Fibroblast of lung (primary cell): ENCODE measurements at regions not wholly inside any gene's neighbourhood (a gene's known extent, or its start where the extent isn't known, plus 50 kb on each side); places are given as distances from the start of the nearest gene placed in this dataset.

Source experiments
- DNase-seq, 2 donors: peaks; one replicate each; pipeline versions ENCODE4 v3.0.0 to v3.0.0-alpha.2; 2010; ENCODE audit warnings: low read depth in 2 of 2
- H2AFZ ChIP-seq: 2 replicates; pipeline ENCODE4 v1.5.1; 2012; ENCODE audit warnings: low read length, control low read depth, inconsistent platforms
- H3K27ac ChIP-seq: 2 replicates; pipeline ENCODE4 v1.5.1; 2011; ENCODE audit warnings: low read length, control low read depth; ENCODE audit not compliant: insufficient read depth
- H3K27me3 ChIP-seq: 2 replicates; pipeline ENCODE4 v1.5.1; 2011; ENCODE audit warnings: mild to moderate bottlenecking, low read length; ENCODE audit not compliant: control insufficient read depth, insufficient read depth
- H3K36me3 ChIP-seq: 2 replicates; pipeline ENCODE4 v1.5.1; 2011; ENCODE audit warnings: low read length; ENCODE audit not compliant: control insufficient read depth, insufficient read depth
- H3K4me1 ChIP-seq: 2 replicates; pipeline ENCODE4 v1.5.1; 2011; ENCODE audit warnings: low read length; ENCODE audit not compliant: control insufficient read depth, insufficient read depth; ENCODE audit errors: extremely low read depth
- H3K4me2 ChIP-seq: 2 replicates; pipeline ENCODE4 v1.5.1; 2011; ENCODE audit warnings: low read length, control low read depth; ENCODE audit not compliant: insufficient read depth; ENCODE audit errors: extremely low read depth
- H3K4me3 ChIP-seq, 4 experiments: fragments of 200-600 bp in 1 of 4; sonication (generic) in 1 of 4; replicated peaks in 1 of 4; 2 replicates each; pipeline ENCODE4 v1.5.1; 2011 to 2016; ENCODE audit warnings: low read length in 4 of 4, low read depth in 3 of 4, mild to moderate bottlenecking in 3 of 4, control low read depth in 2 of 4, inconsistent platforms in 1 of 4, mixed read lengths in 1 of 4; ENCODE audit not compliant: insufficient read depth in 1 of 4; ENCODE audit errors: control extremely low read depth in 1 of 4
- H3K79me2 ChIP-seq: 2 replicates; pipeline ENCODE4 v1.5.1; 2012; ENCODE audit warnings: mild to moderate bottlenecking, low read length, inconsistent platforms; ENCODE audit not compliant: control insufficient read depth, insufficient read depth
- H3K9ac ChIP-seq: 2 replicates; pipeline ENCODE4 v1.5.1; 2011; ENCODE audit warnings: mild to moderate bottlenecking, low read length, control low read depth; ENCODE audit not compliant: insufficient read depth
- H3K9me3 ChIP-seq: 2 replicates; pipeline ENCODE4 v1.5.1; 2012; ENCODE audit warnings: low read depth, low read length; ENCODE audit not compliant: control insufficient read depth, insufficient read depth
- H4K20me1 ChIP-seq: 2 replicates; pipeline ENCODE4 v1.5.1; 2011; ENCODE audit warnings: low read length; ENCODE audit not compliant: control insufficient read depth, insufficient read depth; ENCODE audit errors: extremely low read depth
- CTCF ChIP-seq, 2 donors: IDR thresholded peaks in 1 of 2; conservative IDR thresholded peaks in 1 of 2; 1 replicate in 1 of 2; 2 replicates in 1 of 2; pipeline ENCODE4 v1.5.1; 2011 to 2012; ENCODE audit warnings: low read length in 2 of 2, control low read depth in 1 of 2, inconsistent platforms in 1 of 2, low read depth in 1 of 2, mild to moderate bottlenecking in 1 of 2
- EZH2 ChIP-seq: IDR thresholded peaks from 2 replicates; pipeline ENCODE4 v1.5.1; 2012; ENCODE audit warnings: low read length, control low read depth, mild to moderate bottlenecking; ENCODE audit errors: missing control alignments

DNA sequence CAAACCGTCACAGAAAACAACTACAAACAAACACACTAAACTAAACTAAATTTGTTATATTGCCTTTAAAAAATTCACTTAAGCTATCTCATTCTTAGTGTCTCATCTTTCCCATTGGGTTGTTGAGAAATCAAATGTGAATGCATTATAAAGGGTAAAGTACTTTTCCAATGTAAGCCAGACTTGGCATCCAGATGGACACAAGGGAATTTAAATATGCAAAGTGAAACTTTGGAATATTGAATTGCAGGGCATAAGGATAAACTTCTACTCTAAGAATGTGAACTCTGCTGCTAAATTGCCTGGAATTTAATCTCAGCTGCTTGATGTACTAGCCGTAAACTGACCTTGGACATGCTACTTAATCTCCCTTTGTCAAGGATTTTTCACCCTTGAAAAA is 1554.6 kb downstream of the CDH8 start:
- Histone ChIP-seq H4K20me1 (no peaks in the 10 kb centered on the region), H3K36me3 (no peaks in the 10 kb centered on the region), H3K27ac (no peak overlapping the region), H3K27me3 (no peaks in the 10 kb centered on the region), H2AFZ (no peak overlapping the region), H3K4me1 (no peaks in the 10 kb centered on the region), H3K9ac (no peak overlapping the region), H3K4me2 (no peak overlapping the region), H3K4me3 (no peak overlapping the region), H3K9me3 (no peaks in the 10 kb centered on the region), H3K79me2 (no peaks in the 10 kb centered on the region)
- no peak for TF ChIP-seq CTCF (conservative IDR thresholded peaks at IDR 0.05 in 1 of 2, IDR thresholded peaks at IDR 0.05 in 1 of 2; ENCODE audit: low read depth in 1 of 2, low read length in 2 of 2)
- no peak for TF ChIP-seq EZH2
- no peak for DNase-seq

DNA sequence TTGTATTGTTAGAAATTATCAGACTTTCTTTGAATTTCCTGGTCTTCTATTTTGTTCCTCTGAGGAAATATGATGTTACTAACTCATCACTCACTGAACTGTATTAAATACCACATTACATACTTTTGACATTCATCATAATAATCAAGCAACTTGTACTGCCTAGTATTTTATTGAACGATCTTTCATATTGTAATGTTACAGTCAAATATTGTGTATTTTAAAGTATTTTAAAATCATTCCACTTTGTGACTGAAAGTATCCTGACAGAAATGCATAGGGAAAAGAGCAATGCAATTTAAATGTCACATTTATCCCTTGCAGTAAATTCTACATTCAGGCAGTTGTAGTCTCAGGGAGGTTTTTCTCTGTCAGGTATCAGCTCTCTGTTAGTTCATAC is 1557.4 kb downstream of the CDH8 start:
- TF ChIP-seq CTCF (conservative IDR thresholded peaks at IDR 0.05 in 1 of 2, IDR thresholded peaks at IDR 0.05 in 1 of 2; ENCODE audit: low read depth in 1 of 2, low read length in 2 of 2) (no peak), EZH2 (no peak)
- Histone ChIP-seq H4K20me1 (no peaks in the 10 kb centered on the region), H3K36me3 (no peaks in the 10 kb centered on the region), H3K4me3 (no peak overlapping the region), H3K9ac (no peak overlapping the region), H3K4me2 (no peak overlapping the region), H3K79me2 (no peaks in the 10 kb centered on the region), H3K27ac (no peak overlapping the region), H3K27me3 (no peaks in the 10 kb centered on the region), H3K9me3 (no peaks in the 10 kb centered on the region), H3K4me1 (no peaks in the 10 kb centered on the region), H2AFZ (no peak overlapping the region)
- no peak for DNase-seq

DNA sequence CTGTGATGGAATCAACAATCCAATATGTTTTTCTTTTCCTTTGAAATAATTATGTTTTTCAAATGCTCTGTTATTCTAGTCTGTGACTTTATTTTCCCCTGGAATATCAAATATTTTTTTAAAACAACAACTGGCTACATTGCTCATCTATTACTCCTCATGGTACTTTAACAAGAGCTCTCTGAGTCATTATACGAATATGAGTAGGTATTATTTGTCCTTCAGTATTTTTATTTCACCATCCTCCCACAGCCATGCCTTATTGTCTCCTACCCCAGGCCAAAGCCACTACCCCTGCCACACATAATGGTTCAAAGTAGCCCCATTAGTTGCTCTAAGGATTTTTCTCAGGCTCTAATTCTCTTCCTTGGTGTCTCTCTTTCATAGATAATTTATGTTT is 1572.3 kb downstream of the CDH8 start:
- no peak for TF ChIP-seq CTCF (conservative IDR thresholded peaks at IDR 0.05 in 1 of 2, IDR thresholded peaks at IDR 0.05 in 1 of 2; ENCODE audit: low read depth in 1 of 2, low read length in 2 of 2)
- no peak for TF ChIP-seq EZH2
- H3K4me1 ChIP-seq: no peaks in the 10 kb centered on the region
- no peaks in the 10 kb centered on the region for H3K27me3 ChIP-seq
- H3K36me3 ChIP-seq: no peaks in the 10 kb centered on the region
- no peak overlapping the region for H3K4me2 ChIP-seq
- no peak for DNase-seq
- H3K79me2 ChIP-seq: no peaks in the 10 kb centered on the region
- no peak overlapping the region for H3K27ac ChIP-seq
- no peak overlapping the region for H2AFZ ChIP-seq
- no peaks in the 10 kb centered on the region for H4K20me1 ChIP-seq
- H3K9me3 ChIP-seq: no peaks in the 10 kb centered on the region
- no peak overlapping the region for H3K9ac ChIP-seq
- no peak overlapping the region for H3K4me3 ChIP-seq
